OCI-LY7 (cell line): ENCODE measurements at regions not wholly inside any gene's neighbourhood (a gene's known extent, or its start where the extent isn't known, plus 50 kb on each side); places are given as distances from the start of the nearest gene placed in this dataset.

ENCODE experiments used
- BruUV-seq: library from RNA; stranded (reverse); fragments of 400-500 nt; replicated peaks from 2 replicates; lab custom pipeline; 2021; lab: Mats Ljungman, UMichigan
- CTCF ChIA-PET: fragments of 300-600 bp; sonication (Branson Sonifier 250); formaldehyde crosslinking; loops from one replicate; lab custom pipeline; 2022; ENCODE audit warnings: antibody characterized with exemption; ENCODE audit not compliant: unreplicated experiment; lab: Charles Lee
- POLR2A ChIA-PET: fragments of 300-600 bp; sonication (Branson Sonifier 250); formaldehyde crosslinking; loops from one replicate; lab custom pipeline; 2022; ENCODE audit warnings: antibody characterized with exemption; lab: Charles Lee
- DNase-seq: peaks from one replicate; pipeline ENCODE4 v3.0.0-alpha.2; 2015; ENCODE audit warnings: low spot score
- H2AFZ ChIP-seq: fragments of 200-600 bp; sonication (generic), shearing (Covaris generic); 2 replicates; pipeline ENCODE4 v1.6.1; 2014; ENCODE audit warnings: mild to moderate bottlenecking, antibody characterized with exemption, low read length, moderate library complexity
- H3K27ac ChIP-seq: fragments of 200-600 bp; sonication (generic); 2 replicates; pipeline ENCODE4 v1.5.1; 2014; ENCODE audit warnings: mixed run types, low read depth, mild to moderate bottlenecking, moderate library complexity, low read length, inconsistent platforms; ENCODE audit not compliant: poor library complexity, severe bottlenecking
- H3K36me3 ChIP-seq: fragments of 200-600 bp; sonication (generic); 2 replicates; pipeline ENCODE4 v1.6.1; 2014; ENCODE audit warnings: mild to moderate bottlenecking, antibody characterized with exemption, low read length, moderate library complexity, mixed read lengths; ENCODE audit not compliant: insufficient read depth
- H3K4me1 ChIP-seq: fragments of 200-600 bp; sonication (generic); 2 replicates; pipeline ENCODE4 v1.5.1; 2014; ENCODE audit warnings: mild to moderate bottlenecking, low read length; ENCODE audit not compliant: insufficient read depth, poor library complexity, severe bottlenecking
- H3K4me2 ChIP-seq: fragments of 200-600 bp; sonication (generic); 2 replicates; pipeline ENCODE4 v1.6.1; 2014; ENCODE audit warnings: mild to moderate bottlenecking, low read length
- H3K4me3 ChIP-seq: fragments of 200-600 bp; sonication (generic); 2 replicates; pipeline ENCODE4 v1.5.1; 2014; ENCODE audit warnings: mild to moderate bottlenecking, low read depth, low read length; ENCODE audit not compliant: poor library complexity, severe bottlenecking
- H3K79me2 ChIP-seq: fragments of 200-600 bp; sonication (generic); 2 replicates; pipeline ENCODE4 v1.6.1; 2016; ENCODE audit warnings: low read depth, mild to moderate bottlenecking, low read length, moderate library complexity, mixed read lengths; ENCODE audit not compliant: insufficient read depth
- H3K9me2 ChIP-seq: fragments of 200-600 bp; sonication (generic); 2 replicates; pipeline ENCODE4 v1.6.1; 2016; ENCODE audit warnings: mild to moderate bottlenecking, low read length, mixed read lengths; ENCODE audit not compliant: insufficient read depth
- H3K9me3 ChIP-seq: fragments of 200-600 bp; sonication (generic); 2 replicates; pipeline ENCODE4 v1.6.1; 2014; ENCODE audit warnings: mild to moderate bottlenecking, mixed run types, low read length, mixed read lengths
- H4K20me1 ChIP-seq: fragments of 200-600 bp; sonication (generic); 2 replicates; pipeline ENCODE4 v1.6.1; 2014; ENCODE audit warnings: mild to moderate bottlenecking, antibody characterized with exemption, low read length, moderate library complexity, mixed read lengths; ENCODE audit not compliant: insufficient read depth
- EZH2phosphoT487 ChIP-seq: fragments of 200-600 bp; sonication (generic); IDR thresholded peaks from 2 replicates; pipeline ENCODE4 v1.6.1; 2018; ENCODE audit warnings: low read depth, borderline replicate concordance, mild to moderate bottlenecking, mixed run types, antibody characterized with exemption, low read length, moderate library complexity, mixed read lengths
- intact Hi-C: fragments of 100-400 bp; cut with micrococcal nuclease; formaldehyde crosslinking; loops from one replicate; pipeline ENCODE4 v1.10.0; 2022; ENCODE audit not compliant: unreplicated experiment
- TF ChIP-seq, protein P1 (sequence below): fragments of 200-600 bp; sonication (generic); conservative IDR thresholded peaks from 2 replicates; pipeline ENCODE4 v1.5.1; 2014; ENCODE audit warnings: mild to moderate bottlenecking, antibody characterized with exemption, low read length, moderate library complexity, mixed read lengths

DNA sequence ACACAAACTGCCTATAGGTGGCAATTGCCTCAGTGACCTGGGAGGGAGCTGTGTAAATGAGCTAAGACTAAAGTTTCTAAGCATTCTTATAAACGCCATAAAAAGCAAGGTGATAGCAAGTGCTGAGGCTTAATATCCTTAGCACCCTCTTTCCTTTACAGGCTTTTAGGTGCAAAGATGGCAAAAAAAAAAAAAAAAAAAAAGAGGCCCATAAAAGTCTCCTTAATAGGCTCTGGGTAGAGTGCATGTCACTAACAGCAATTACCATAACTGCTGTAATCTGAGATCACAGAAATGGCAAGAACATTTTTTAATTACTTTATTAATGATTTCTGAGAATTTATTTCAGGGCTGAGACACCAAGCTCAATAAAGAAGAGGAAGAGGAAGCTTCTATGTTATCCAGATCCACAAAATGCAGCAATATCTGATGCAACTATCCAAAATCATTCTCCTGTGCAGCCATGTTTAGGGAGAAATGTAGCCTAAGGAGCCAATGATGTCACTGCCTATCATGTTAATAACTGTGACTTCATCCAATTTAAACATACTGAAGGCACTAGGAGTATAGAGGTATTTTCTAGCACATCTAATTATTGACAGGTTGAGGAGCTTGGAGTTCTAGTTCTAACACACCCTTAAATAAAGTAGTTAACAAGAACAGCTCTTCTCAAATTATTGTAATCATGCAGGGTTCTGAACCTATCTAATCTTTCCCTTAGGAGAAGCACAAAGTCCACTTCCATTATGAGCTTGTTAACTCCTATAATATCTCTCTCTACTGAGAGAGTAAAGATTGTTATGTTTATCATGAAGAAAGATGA lies 804.3 kb upstream of the ACVR2A start:
- ChIA-PET POLR2A (interaction anchor here (0.7 to 0.8 kb wide), 4 partner anchors 149 to 296 kb away, joined by 3 to 6 read pairs (median 4); no protein-coding TSS in a partner anchor), CTCF (no interaction called here)
- H3K36me3 ChIP-seq, result no peaks in the 10 kb centered on the region
- no peaks in the 10 kb centered on the region for H3K79me2 ChIP-seq
- intact Hi-C loops, result no loop called here
- DNase-seq, result no peak
- no peak overlapping the region for H3K4me2 ChIP-seq
- BruUV-seq, result no TSS peak
- no peaks in the 10 kb centered on the region for H3K9me3 ChIP-seq
- no peak overlapping the region for H3K4me3 ChIP-seq
- no peaks in the 10 kb centered on the region for H3K9me2 ChIP-seq
- no peak overlapping the region for H3K27ac ChIP-seq
- TF ChIP-seq, protein P1, sequence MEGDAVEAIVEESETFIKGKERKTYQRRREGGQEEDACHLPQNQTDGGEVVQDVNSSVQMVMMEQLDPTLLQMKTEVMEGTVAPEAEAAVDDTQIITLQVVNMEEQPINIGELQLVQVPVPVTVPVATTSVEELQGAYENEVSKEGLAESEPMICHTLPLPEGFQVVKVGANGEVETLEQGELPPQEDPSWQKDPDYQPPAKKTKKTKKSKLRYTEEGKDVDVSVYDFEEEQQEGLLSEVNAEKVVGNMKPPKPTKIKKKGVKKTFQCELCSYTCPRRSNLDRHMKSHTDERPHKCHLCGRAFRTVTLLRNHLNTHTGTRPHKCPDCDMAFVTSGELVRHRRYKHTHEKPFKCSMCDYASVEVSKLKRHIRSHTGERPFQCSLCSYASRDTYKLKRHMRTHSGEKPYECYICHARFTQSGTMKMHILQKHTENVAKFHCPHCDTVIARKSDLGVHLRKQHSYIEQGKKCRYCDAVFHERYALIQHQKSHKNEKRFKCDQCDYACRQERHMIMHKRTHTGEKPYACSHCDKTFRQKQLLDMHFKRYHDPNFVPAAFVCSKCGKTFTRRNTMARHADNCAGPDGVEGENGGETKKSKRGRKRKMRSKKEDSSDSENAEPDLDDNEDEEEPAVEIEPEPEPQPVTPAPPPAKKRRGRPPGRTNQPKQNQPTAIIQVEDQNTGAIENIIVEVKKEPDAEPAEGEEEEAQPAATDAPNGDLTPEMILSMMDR, result no peak
- TF ChIP-seq EZH2phosphoT487, result no peak
- H3K4me1 ChIP-seq, result no peaks in the 10 kb centered on the region
- no peak overlapping the region for H2AFZ ChIP-seq
- H4K20me1 ChIP-seq, result no peaks in the 10 kb centered on the region

DNA sequence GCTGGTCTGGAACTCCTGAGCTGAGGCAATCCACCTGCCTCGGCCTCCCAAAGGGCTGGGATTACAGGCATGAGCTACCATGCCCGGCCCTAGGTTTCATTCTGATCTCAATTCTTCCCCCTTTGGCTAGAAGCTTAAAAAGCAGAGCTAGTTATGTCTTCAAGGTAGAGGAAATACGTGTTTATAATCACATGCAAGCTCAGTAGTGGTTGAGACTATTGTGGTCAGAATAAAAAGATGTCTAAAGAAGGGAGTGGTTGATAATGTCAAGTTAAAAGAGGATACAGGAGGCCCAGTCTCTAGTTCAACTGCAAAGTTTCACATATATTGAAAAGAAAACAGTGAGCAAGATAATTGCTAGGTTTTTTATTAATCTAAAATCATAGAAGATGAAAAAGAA lies 807.8 kb upstream of the ACVR2A start:
- POLR2A ChIA-PET, result no interaction called here
- intact Hi-C loops, result no loop called here

More for the DNA sequence above, 807.8 kb upstream of the ACVR2A start:
- Histone ChIP-seq H3K9me3 (no peaks in the 10 kb centered on the region), H3K79me2 (no peaks in the 10 kb centered on the region), H3K9me2 (no peaks in the 10 kb centered on the region), H2AFZ (no peak overlapping the region), H3K4me2 (no peak overlapping the region), H3K27ac (no peak overlapping the region), H3K36me3 (no peaks in the 10 kb centered on the region), H3K4me1 (no peaks in the 10 kb centered on the region), H3K4me3 (no peak overlapping the region), H4K20me1 (no peaks in the 10 kb centered on the region)
- no peak for TF ChIP-seq EZH2phosphoT487
- TF ChIP-seq, protein P1, result no peak
- CTCF ChIA-PET, result no interaction called here
- no TSS peak for BruUV-seq
- DNase-seq, result no peak
